GM23338 (cell line): ENCODE measurements at regions not wholly inside any gene's neighbourhood (a gene's known extent, or its start where the extent isn't known, plus 50 kb on each side); places are given as distances from the start of the nearest gene placed in this dataset.

ENCODE experiments used
- ETS1 ChIP-seq: IDR thresholded peaks from 2 replicates; pipeline ENCODE4 v1.6.1; 2016; ENCODE audit warnings: antibody characterized with exemption
- EZH2 ChIP-seq: fragments of 200-600 bp; sonication (generic); IDR thresholded peaks from one replicate; pipeline ENCODE4 v1.8.0; 2017; ENCODE audit warnings: antibody characterized with exemption, mild to moderate bottlenecking, low read depth; ENCODE audit not compliant: unreplicated experiment
- EZH2phosphoT487 ChIP-seq: fragments of 200-600 bp; sonication (generic); IDR thresholded peaks from one replicate; pipeline ENCODE4 v1.8.1; 2018; ENCODE audit warnings: antibody characterized with exemption; ENCODE audit not compliant: unreplicated experiment
- POLR2AphosphoS5 ChIP-seq: IDR thresholded peaks from 2 replicates; pipeline ENCODE4 v1.6.1; 2016; ENCODE audit warnings: antibody characterized with exemption, low read depth
- TF ChIP-seq, protein P1 (sequence below), 2 experiments: fragments of 200-600 bp in 1 of 2; sonication (generic) in 1 of 2; conservative IDR thresholded peaks; 2 replicates each; pipeline versions ENCODE4 v1.5.1 to v1.6.1; 2016 to 2017; ENCODE audit warnings: antibody characterized with exemption in 2 of 2, low read depth in 2 of 2, mild to moderate bottlenecking in 2 of 2, moderate library complexity in 1 of 2

- TF ChIP-seq, protein P1, sequence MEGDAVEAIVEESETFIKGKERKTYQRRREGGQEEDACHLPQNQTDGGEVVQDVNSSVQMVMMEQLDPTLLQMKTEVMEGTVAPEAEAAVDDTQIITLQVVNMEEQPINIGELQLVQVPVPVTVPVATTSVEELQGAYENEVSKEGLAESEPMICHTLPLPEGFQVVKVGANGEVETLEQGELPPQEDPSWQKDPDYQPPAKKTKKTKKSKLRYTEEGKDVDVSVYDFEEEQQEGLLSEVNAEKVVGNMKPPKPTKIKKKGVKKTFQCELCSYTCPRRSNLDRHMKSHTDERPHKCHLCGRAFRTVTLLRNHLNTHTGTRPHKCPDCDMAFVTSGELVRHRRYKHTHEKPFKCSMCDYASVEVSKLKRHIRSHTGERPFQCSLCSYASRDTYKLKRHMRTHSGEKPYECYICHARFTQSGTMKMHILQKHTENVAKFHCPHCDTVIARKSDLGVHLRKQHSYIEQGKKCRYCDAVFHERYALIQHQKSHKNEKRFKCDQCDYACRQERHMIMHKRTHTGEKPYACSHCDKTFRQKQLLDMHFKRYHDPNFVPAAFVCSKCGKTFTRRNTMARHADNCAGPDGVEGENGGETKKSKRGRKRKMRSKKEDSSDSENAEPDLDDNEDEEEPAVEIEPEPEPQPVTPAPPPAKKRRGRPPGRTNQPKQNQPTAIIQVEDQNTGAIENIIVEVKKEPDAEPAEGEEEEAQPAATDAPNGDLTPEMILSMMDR (conservative IDR thresholded peaks at IDR 0.05; ENCODE audit: low read depth in 2 of 2), result no peak
- TF ChIP-seq EZH2 (no peak), POLR2AphosphoS5 (no peak), ETS1 (no peak), EZH2phosphoT487 (no peak)
These were observed 547.7 kb downstream of the KCNT2 start for GRCh38 chr1:196060539-196060938.
